Endothelial cell of umbilical vein (primary cell): ENCODE measurements at regions not wholly inside any gene's neighbourhood (a gene's known extent, or its start where the extent isn't known, plus 50 kb on each side); places are given as distances from the start of the nearest gene placed in this dataset.

Experiments
- BruUV-seq: library from RNA; stranded (reverse); fragments of 400-500 nt; replicated peaks from 2 replicates; lab custom pipeline; 2021; lab: Mats Ljungman, UMichigan
- CTCF ChIA-PET: fragments of 300-600, 350-600 bp; sonication (Branson Sonifier 250); formaldehyde crosslinking; loops from one replicate; lab custom pipeline; 2021; ENCODE audit warnings: antibody characterized with exemption, inconsistent platforms; lab: Charles Lee
- POLR2A ChIA-PET: fragments of 300-600, 350-600 bp; sonication (Branson Sonifier 250); formaldehyde crosslinking; loops from one replicate; lab custom pipeline; 2021; ENCODE audit warnings: antibody characterized with exemption, inconsistent platforms; lab: Charles Lee
- DNase-seq: peaks from one replicate; pipeline ENCODE4 v3.0.0-alpha.2; 2011; ENCODE audit warnings: low read depth, low spot score
- FAIRE-seq: peaks from 2 replicates; lab custom pipeline; 2011; peaks lifted over from hg19 to GRCh38; lab: Jason Lieb, UNC
- H2AFZ ChIP-seq: 2 replicates; pipeline ENCODE4 v1.6.0; 2012; ENCODE audit warnings: low read depth, low read length, control low read depth, inconsistent platforms
- H3K27ac ChIP-seq: 2 replicates; pipeline ENCODE4 v1.5.1; 2011; ENCODE audit warnings: low read depth, mild to moderate bottlenecking, control low read depth, low read length, moderate library complexity; ENCODE audit not compliant: insufficient read depth
- H3K27me3 ChIP-seq, 2 experiments: 2 replicates each; pipeline versions ENCODE4 v1.6.0 to v1.6.1; 2011; ENCODE audit warnings: low read length in 2 of 2, mixed read lengths in 1 of 2; ENCODE audit not compliant: control insufficient read depth in 2 of 2, insufficient read depth in 2 of 2
- H3K36me3 ChIP-seq, 2 experiments: 2 replicates in 1 of 2; 3 replicates in 1 of 2; pipeline ENCODE4 v1.5.1; 2011; ENCODE audit warnings: low read length in 2 of 2, mild to moderate bottlenecking in 1 of 2, moderate library complexity in 1 of 2; ENCODE audit not compliant: control insufficient read depth in 2 of 2, insufficient read depth in 2 of 2; ENCODE audit errors: extremely low read depth in 1 of 2
- H3K4me1 ChIP-seq: 3 replicates; pipeline ENCODE4 v1.5.1; 2011; ENCODE audit warnings: mild to moderate bottlenecking, low read length; ENCODE audit not compliant: control insufficient read depth, insufficient read depth; ENCODE audit errors: extremely low read depth
- H3K4me2 ChIP-seq: 2 replicates; pipeline ENCODE4 v1.6.1; 2011; ENCODE audit warnings: low read length, control low read depth, mixed read lengths; ENCODE audit not compliant: insufficient read depth
- H3K4me3 ChIP-seq, 3 experiments: fragments of 200-600 bp in 1 of 3; sonication (generic), shearing (Covaris generic) in 1 of 3; replicated peaks in 1 of 3; 2 replicates each; pipeline ENCODE4 v1.5.1; 2011 to 2016; ENCODE audit warnings: control low read depth in 3 of 3, low read length in 3 of 3, mild to moderate bottlenecking in 2 of 3, inconsistent platforms in 1 of 3, low read depth in 1 of 3, moderate library complexity in 1 of 3; ENCODE audit not compliant: insufficient read depth in 1 of 3
- H3K79me2 ChIP-seq: 2 replicates; pipeline ENCODE4 v1.6.0; 2012; ENCODE audit warnings: low read length, inconsistent platforms; ENCODE audit not compliant: control insufficient read depth, insufficient read depth
- H3K9ac ChIP-seq: replicated peaks from 2 replicates; pipeline ENCODE3; 2011; ENCODE audit warnings: low read length, control low read depth; ENCODE audit not compliant: insufficient read depth; ENCODE audit errors: extremely low read depth
- H3K9me1 ChIP-seq: replicated peaks from 3 replicates; pipeline ENCODE4 v1.6.0; 2011; ENCODE audit warnings: mild to moderate bottlenecking, low read length; ENCODE audit not compliant: control insufficient read depth, insufficient read depth; ENCODE audit errors: extremely low read depth
- H3K9me3 ChIP-seq: replicated peaks from 2 replicates; pipeline ENCODE4 v1.5.1; 2012; ENCODE audit warnings: low read length, inconsistent platforms; ENCODE audit not compliant: control insufficient read depth, insufficient read depth
- H4K20me1 ChIP-seq: replicated peaks from 2 replicates; pipeline ENCODE3; 2011; ENCODE audit warnings: mild to moderate bottlenecking, low read length; ENCODE audit not compliant: control insufficient read depth, insufficient read depth; ENCODE audit errors: extremely low read depth
- EZH2 ChIP-seq: IDR thresholded peaks from 2 replicates; pipeline ENCODE4 v1.6.1; 2012; ENCODE audit warnings: borderline replicate concordance, low read depth, mild to moderate bottlenecking, moderate library complexity, low read length, inconsistent platforms; ENCODE audit not compliant: severe bottlenecking
- FOS ChIP-seq: IDR thresholded peaks from 2 replicates; pipeline ENCODE4 v1.6.1; 2011; ENCODE audit warnings: mild to moderate bottlenecking, low read length, moderate library complexity, borderline replicate concordance; ENCODE audit not compliant: insufficient read depth
- JUN ChIP-seq: IDR thresholded peaks from 2 replicates; pipeline ENCODE4 v1.6.1; 2011; ENCODE audit warnings: borderline replicate concordance, low read depth; ENCODE audit not compliant: insufficient read length, insufficient read depth
- MYC ChIP-seq: IDR thresholded peaks from one replicate; pipeline ENCODE4 v1.6.1; 2011; ENCODE audit warnings: mild to moderate bottlenecking, low read depth, low read length
- POLR2A ChIP-seq: IDR thresholded peaks from 2 replicates; pipeline ENCODE4 v1.6.1; 2012; ENCODE audit warnings: low read depth, mild to moderate bottlenecking, control low read depth, low read length
- dilution Hi-C: fragments of 300-500 bp; cut with MboI; formaldehyde crosslinking; loops from one replicate; pipeline ENCODE4 v1.15.0; 2019; ENCODE audit warnings: low sequenced_read_pairs; ENCODE audit not compliant: extremely low pct_ligation_motif_present
- intact Hi-C: fragments of 100-400 bp; cut with micrococcal nuclease; formaldehyde crosslinking; loops from one replicate; pipeline ENCODE4 v1.10.0; 2022

DNA sequence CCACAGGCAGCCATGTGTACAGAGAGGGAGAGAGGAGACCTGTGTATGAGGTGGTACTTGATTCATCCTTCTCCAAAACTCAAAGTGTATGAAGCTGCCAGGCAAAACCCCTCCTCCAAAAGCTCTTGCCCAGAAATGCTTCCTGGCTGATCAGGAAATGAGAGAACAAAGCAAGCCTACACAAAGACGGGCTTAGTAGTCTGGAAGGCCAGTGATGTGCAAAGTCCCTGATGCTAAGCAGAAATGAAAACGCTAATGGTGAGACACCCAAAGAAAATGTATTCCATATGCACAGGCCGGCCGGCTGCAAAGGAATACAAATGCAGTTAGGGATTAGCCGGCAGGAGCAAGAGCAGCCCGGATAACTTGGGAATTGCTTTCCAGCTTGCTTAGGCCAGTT, 234.9 kb upstream of the CADM1 start:
- no peaks in the 10 kb centered on the region for H3K36me3 ChIP-seq
- dilution Hi-C loops (no loop called here), intact Hi-C loops (no loop called here)
- no peak overlapping the region for H3K27ac ChIP-seq
- DNase-seq (no peak), FAIRE-seq (no peak)
- no peaks in the 10 kb centered on the region for H3K9me1 ChIP-seq
- H3K4me3 ChIP-seq, result no peak overlapping the region
- ChIA-PET CTCF (no interaction called here), POLR2A (no interaction called here)
- no peak overlapping the region for H3K9ac ChIP-seq
- H3K9me3 ChIP-seq, result peaks cover 6% of the 10 kb centered on the region
- H4K20me1 ChIP-seq, result no peaks in the 10 kb centered on the region
- H3K4me2 ChIP-seq, result no peak overlapping the region
- no peaks in the 10 kb centered on the region for H3K4me1 ChIP-seq
- no peak overlapping the region for H2AFZ ChIP-seq
- BruUV-seq, result no TSS peak
- no peaks in the 10 kb centered on the region for H3K27me3 ChIP-seq
- TF ChIP-seq POLR2A (no peak), FOS (no peak), JUN (no peak)
- no peaks in the 10 kb centered on the region for H3K79me2 ChIP-seq

DNA sequence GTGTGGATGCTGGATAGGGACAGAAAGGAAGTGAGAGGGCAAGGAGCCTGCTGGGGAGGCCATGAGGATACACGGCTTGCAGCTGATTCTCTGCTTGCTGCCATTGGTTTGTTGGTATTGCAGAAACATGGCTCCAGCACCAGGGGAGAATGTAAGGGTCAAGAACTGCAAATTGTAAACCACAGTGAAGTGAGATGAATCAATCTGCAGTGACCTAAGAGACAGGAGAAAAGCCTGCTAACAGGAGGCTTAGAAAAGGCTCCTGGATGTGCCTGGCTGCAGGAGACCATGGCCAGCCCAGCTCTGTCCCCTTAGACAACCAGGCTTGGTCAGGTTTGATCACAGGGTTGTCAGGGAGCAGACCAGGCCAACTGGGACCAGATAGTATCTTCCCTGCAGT, 233.7 kb upstream of the CADM1 start:
- Histone ChIP-seq H3K36me3 (no peaks in the 10 kb centered on the region), H3K9me1 (no peaks in the 10 kb centered on the region), H3K9me3 (peaks cover 5% of the 10 kb centered on the region), H3K79me2 (no peaks in the 10 kb centered on the region), H3K27ac (no peak overlapping the region), H4K20me1 (no peaks in the 10 kb centered on the region), H2AFZ (no peak overlapping the region), H3K9ac (no peak overlapping the region), H3K4me1 (no peaks in the 10 kb centered on the region), H3K4me2 (no peak overlapping the region), H3K4me3 (no peak overlapping the region), H3K27me3 (no peaks in the 10 kb centered on the region)
- POLR2A ChIA-PET, result no interaction called here
- TF ChIP-seq MYC (no peak), EZH2 (no peak), JUN (no peak)
- dilution Hi-C loops, result no loop called here
- intact Hi-C loops, result no loop called here
- CTCF ChIA-PET, result no interaction called here
- BruUV-seq, result no TSS peak
- FAIRE-seq (no peak), DNase-seq (no peak)
